Mucosa of descending colon (tissue), 3 donors: ENCODE measurements at regions not wholly inside any gene's neighbourhood (a gene's known extent, or its start where the extent isn't known, plus 50 kb on each side); places are given as distances from the start of the nearest gene placed in this dataset.

Source experiments
- ATAC-seq: fragments of 200-7000 bp; cut with Tn5 transposase; one replicate; pipeline ENCODE4 v1.9.1; 2020; ENCODE audit warnings: mild to moderate bottlenecking, moderate library complexity
- DNase-seq, 3 donors: peaks; one replicate each; pipeline ENCODE4 v3.0.0-alpha.2; 2020
- H3K36me3 ChIP-seq: fragments of 200-600 bp; one replicate; pipeline ENCODE4 v1.8.0; 2021; ENCODE audit warnings: low read depth, mild to moderate bottlenecking
- H3K4me1 ChIP-seq: fragments of 200-600 bp; one replicate; pipeline ENCODE4 v1.8.0; 2021; ENCODE audit warnings: low read depth, mild to moderate bottlenecking
- H3K4me3 ChIP-seq: fragments of 200-600 bp; one replicate; pipeline ENCODE4 v1.8.0; 2021; ENCODE audit warnings: mild to moderate bottlenecking
- H3K9me3 ChIP-seq: fragments of 200-600 bp; one replicate; pipeline ENCODE4 v1.8.0; 2021; ENCODE audit warnings: mild to moderate bottlenecking
- intact Hi-C, 2 donors: fragments of 100-400 bp; cut with DNase I in 1 of 2; cut with micrococcal nuclease in 1 of 2; formaldehyde crosslinking; loops; one replicate each; pipeline versions ENCODE4 v1.11.0 to v1.11.1; 2022; cut with DNase I, micrococcal nuclease
- TF ChIP-seq, protein P1 (sequence below): fragments of 200-600 bp; IDR thresholded peaks from one replicate; pipeline ENCODE4 v1.8.0; 2022; ENCODE audit warnings: antibody characterized with exemption, mild to moderate bottlenecking
- donor health status: DM: no; HTN: no; CAD: no; lungs with moderate emphysema.
- donor health status: DM: no; HTN: no; CAD: no.
- donor health status: DM: no; HTN: yes; CAD: no.

DNA sequence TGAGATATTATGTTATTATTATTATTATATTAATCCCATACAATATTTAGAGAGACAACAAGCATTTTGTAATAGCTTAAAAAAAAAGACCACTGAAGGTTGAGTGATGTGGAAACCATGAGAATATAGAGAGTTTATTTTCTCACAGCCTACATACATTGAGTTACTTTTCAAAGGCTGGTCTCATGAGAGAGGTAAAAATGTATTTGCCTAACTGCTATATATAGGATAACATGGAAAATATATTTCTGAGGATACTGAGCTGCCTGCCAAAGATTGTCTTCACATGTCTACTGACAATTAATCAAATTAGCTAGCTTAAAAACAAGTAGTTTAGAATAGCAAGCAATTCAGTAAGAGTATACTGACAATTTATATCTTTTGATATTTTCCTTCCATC is 192.2 kb upstream of the NRIP1 start:
- ATAC-seq (no peak), DNase-seq (no peak)
- intact Hi-C loops = no loop called here
- Histone ChIP-seq H3K9me3 (no peaks in the 10 kb centered on the region), H3K4me1 (no peaks in the 10 kb centered on the region), H3K36me3 (no peaks in the 10 kb centered on the region), H3K4me3 (no peak overlapping the region)
- TF ChIP-seq, protein P1, sequence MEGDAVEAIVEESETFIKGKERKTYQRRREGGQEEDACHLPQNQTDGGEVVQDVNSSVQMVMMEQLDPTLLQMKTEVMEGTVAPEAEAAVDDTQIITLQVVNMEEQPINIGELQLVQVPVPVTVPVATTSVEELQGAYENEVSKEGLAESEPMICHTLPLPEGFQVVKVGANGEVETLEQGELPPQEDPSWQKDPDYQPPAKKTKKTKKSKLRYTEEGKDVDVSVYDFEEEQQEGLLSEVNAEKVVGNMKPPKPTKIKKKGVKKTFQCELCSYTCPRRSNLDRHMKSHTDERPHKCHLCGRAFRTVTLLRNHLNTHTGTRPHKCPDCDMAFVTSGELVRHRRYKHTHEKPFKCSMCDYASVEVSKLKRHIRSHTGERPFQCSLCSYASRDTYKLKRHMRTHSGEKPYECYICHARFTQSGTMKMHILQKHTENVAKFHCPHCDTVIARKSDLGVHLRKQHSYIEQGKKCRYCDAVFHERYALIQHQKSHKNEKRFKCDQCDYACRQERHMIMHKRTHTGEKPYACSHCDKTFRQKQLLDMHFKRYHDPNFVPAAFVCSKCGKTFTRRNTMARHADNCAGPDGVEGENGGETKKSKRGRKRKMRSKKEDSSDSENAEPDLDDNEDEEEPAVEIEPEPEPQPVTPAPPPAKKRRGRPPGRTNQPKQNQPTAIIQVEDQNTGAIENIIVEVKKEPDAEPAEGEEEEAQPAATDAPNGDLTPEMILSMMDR = no peak

DNA sequence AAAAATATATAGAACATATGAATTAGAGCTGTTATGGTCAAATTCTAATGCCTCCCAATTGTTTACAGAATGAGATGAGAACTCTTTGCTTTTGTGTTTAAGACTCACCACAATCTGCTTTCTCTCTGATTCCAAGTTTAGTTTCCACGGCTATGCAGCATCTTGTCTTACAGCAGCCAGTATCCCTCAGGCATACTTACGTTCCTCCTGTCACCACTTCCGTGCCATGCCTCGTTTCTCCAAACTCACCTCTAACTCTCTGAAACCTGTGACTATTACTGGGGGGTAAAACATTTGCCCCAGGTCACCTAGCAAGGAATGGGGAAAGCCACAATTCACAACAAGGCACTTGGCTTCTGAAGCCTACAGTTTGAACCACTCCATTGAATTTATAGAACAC is 192.8 kb upstream of the NRIP1 start:
- no peak overlapping the region for H3K4me3 ChIP-seq
- no peaks in the 10 kb centered on the region for H3K9me3 ChIP-seq
- DNase-seq (no peak), ATAC-seq (no peak)
- intact Hi-C loops = no loop called here
- no peaks in the 10 kb centered on the region for H3K36me3 ChIP-seq
- TF ChIP-seq, protein P1 = no peak
- H3K4me1 ChIP-seq = no peaks in the 10 kb centered on the region

DNA sequence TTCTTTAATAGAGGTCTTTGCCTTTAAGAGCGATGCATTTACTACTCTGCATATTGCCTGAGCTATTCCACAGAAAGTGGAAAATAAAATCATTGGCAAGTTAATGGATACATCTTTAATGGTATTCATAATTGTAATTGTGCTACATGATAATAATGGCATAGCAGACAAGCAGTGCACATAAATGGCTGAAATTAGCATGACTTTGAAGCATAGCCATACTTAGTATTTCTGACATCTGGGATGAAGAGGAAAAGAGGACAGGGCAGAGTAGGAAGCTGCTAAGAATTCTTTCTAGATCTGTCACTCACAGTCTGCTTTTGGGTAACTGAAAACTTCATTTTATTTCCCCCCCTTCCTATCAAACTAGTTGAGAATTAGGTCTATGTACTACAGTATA is 195.0 kb upstream of the NRIP1 start:
- TF ChIP-seq, protein P1 = no peak

DNA sequence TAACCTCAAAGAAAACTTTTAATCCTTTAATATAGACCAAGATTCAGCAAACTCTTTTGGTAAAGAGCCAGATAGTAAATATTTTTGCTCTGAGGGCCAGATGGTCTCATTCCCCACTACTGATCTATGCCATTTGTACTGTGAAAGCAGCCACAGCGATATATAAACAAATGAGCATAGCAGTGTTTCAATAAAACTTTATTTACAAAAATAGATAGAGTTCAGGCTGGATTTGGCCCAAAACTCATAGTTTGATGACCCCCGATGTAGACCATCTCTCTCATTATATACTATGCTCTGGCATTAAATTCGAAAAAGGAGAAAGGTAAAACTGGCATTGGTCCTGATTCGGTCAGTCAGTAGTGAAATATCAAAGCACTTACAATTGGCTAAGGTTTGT is 195.8 kb upstream of the NRIP1 start:
- no peaks in the 10 kb centered on the region for H3K36me3 ChIP-seq
- H3K4me3 ChIP-seq = no peak overlapping the region
- ATAC-seq (no peak), DNase-seq (no peak)
- no peaks in the 10 kb centered on the region for H3K9me3 ChIP-seq
- H3K4me1 ChIP-seq = no peaks in the 10 kb centered on the region
- intact Hi-C loops = no loop called here
- TF ChIP-seq, protein P1 = no peak

More for the DNA sequence above, 195.0 kb upstream of the NRIP1 start:
- Histone ChIP-seq H3K36me3 (no peaks in the 10 kb centered on the region), H3K4me3 (no peak overlapping the region), H3K4me1 (no peaks in the 10 kb centered on the region), H3K9me3 (no peaks in the 10 kb centered on the region)
- DNase-seq = no peak
- ATAC-seq = no peak
- intact Hi-C loops = no loop called here

DNA sequence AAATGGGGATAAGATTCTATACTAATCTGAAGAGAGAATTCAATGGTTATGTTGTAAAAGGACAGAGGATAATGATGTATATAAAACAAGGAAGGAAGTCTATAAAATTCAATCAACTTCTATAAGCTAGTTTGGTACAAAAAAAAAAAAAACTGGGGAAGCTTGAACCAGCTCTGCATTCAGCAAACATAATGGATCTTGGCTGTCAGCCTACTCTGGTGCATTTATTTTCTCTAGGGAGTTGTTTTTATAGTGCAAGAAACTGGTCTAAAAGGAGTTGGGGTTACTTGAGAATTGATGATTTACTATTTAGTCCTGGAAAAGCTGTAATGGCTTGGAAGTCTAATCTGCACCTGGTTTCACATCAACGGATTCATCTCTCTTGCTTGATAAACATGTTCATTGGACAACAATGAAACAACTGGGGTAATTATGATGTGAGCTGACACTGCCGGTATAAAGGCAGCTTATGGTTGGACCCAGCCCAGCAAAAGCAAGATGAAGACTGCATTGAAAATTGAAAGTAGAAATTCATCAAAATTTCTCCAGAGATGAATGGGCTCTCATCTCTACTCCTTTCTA is 199.4 kb upstream of the NRIP1 start:
- intact Hi-C loops = no loop called here
- Histone ChIP-seq H3K36me3 (no peaks in the 10 kb centered on the region), H3K4me3 (no peak overlapping the region), H3K4me1 (no peaks in the 10 kb centered on the region), H3K9me3 (no peaks in the 10 kb centered on the region)
- DNase-seq = peak in 1 of 3 donors; percentile 34
- ATAC-seq = no peak
- TF ChIP-seq, protein P1 = no peak

DNA sequence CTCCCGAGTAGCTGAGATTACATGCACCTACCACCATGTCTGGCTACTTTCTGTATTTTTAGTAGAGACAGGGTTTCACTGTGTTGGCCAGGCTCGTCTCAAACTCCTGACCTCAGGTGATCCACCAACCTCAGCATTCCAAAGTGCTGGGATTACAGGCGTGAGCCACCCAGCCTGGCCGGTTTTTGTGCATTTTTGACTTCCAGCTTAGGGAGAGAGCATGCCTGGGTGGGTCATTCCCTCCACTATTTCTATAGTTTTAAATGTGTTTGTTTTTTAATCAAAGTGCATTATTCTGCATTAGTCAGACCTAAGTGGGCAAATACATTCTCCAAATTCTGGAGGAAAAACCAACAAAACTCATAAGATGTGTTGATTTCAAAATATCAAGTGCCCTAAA is 207.4 kb upstream of the NRIP1 start:
- Histone ChIP-seq H3K9me3 (no peaks in the 10 kb centered on the region), H3K36me3 (no peaks in the 10 kb centered on the region), H3K4me3 (no peak overlapping the region), H3K4me1 (no peaks in the 10 kb centered on the region)
- DNase-seq = no peak
- intact Hi-C loops = no loop called here
- ATAC-seq = no peak
- TF ChIP-seq, protein P1 = no peak
